HG02623 (cell line): ENCODE measurements at regions not wholly inside any gene's neighbourhood (a gene's known extent, or its start where the extent isn't known, plus 50 kb on each side); places are given as distances from the start of the nearest gene placed in this dataset.
A peak's percentile ranks its signal among the peaks of the same experiment; 100 is the strongest.

ENCODE experiments used
- ATAC-seq: cut with Tn5 transposase; IDR thresholded peaks from one replicate; pipeline ENCODE4 v1.9.1; 2021; ENCODE audit warnings: moderate library complexity; ENCODE audit not compliant: unreplicated experiment

DNA sequence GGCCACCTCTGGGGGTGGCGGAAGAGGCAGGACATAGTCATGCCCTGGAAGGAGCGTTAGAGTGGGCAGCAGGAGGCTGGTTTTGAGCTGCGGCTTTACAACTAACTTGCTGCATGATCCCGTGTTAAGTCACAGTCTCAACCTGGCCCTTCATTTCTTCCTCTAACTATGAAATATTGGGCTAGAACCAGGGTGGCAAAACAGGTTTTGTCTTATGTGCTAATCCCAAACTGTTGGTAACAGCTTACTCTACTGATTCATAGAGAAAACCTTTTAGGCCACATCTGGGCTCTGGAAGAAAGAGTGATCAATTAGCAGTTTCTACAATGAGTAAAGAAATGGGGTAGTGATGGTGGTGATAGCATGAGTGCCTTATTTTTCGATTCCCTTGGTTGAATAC lies 74.1 kb upstream of the CLINT1 start:
- ATAC-seq: no peak

DNA sequence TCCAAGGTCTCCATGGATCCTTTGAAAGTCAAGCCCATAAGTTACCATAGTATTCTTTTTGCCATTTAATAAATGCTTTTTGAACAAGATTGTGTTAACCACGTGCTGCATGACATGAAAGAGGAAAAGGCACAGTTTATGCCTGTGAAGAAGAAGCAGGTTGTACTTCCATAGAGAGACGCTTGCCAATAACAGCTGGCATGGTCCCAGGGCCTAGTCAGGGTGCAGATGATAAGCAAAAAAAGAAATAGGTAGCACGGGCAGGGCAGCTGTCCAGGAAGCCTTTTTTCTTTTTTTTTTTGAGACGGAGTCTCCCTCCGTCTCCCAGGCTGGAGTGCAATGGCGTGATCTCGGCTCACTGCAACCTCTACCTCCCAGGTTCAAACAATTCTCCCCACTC lies 71.8 kb upstream of the CLINT1 start:
- no peak for ATAC-seq

DNA sequence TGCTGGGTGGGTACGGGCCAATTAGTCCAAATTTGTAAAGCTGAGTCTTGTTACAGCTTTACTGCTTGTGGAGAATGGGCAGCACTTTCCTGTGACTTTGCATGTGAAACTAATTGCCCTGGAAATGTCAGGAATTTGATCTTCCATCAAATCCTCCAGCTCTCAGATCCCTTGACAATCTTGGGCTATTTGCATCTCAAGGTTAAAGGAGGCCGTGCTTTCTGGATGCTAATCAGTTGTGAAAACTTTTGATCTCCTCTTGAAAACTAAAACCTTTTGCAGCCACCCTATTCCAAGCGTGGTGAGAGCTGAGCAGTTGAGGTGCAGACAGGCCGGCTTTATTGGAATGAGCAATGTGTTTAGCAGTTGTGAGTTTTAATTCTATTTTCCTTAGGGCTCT lies 68.0 kb upstream of the CLINT1 start:
- no peak for ATAC-seq

DNA sequence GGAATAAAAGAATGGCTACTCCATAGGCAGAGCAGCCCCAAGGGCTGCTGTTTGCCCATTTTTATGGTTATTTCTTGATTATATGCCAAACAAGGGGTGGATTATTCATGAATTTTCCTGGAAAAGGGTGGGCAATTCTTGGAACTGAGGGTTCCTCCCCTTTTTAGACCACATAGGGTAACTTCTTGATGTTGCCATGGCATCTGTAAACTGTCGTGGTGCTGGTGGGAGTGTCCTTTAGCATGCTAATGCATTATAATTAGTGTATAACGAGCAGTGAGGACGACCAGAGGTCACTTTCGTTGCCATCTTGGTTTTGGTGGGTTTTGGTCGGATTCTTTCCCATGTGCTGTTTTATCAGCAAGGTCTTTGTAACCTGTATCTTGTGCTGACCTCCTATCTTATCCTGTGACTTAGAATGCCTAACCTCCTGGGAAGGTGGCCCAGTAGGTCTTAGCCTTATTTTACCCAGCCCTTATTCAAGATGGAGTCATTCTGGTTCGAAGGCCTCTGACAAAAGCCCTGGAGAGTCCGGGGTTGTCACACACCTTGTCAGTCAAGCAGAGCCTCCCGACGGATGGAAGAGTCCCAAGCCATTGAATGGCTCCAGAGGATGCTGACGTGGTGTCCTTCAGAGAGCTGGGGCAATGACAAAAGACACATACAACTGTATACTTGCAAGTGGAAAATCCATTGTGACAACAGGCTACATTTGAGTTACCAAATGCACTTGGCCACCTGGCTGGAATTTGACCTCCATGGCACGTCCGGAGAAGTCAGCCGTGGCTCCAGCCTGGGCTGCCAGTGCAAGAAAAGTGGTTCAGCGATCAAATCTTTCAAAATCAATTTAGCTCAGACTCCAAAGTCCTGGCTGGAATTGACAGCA lies 67.1 kb upstream of the CLINT1 start:
- no peak for ATAC-seq

DNA sequence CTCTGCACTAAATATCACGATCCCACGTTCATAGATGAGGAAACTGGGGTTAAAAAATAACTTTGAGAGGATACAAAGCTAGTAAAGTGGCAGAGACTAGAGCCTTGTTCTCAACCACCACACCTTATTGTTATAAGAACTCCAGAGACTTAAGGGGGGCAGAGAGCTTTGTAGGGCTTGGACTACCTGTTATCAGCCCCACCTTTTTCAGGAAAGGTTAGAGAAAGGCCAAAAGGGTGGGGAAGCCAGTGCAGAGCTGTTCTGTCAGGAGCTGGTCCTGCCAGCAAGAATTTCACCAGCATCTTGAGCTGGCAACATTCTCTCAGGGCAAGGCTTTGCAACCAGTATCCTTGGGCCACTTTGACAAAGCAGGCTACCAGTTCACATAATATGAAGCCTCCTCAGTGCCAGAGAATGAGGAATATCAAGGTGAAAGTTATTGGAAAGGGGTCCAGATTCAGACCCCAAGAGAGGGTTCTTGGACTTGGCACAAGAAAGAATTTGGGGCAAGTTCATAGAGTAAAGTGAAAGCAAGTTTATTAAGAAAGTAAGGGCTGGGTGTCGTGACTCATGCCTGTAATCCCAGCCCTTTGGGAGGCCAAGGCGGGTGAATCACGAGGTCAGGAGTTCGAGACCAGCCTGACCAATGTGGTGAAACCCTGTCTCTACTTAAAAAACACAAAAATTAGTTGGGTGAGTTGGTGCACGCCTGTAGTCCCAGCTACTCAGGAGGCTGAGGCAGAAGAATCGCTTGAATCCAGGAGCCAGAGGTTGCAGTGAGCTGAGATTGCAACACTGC lies 66.2 kb upstream of the CLINT1 start:
- no peak for ATAC-seq

DNA sequence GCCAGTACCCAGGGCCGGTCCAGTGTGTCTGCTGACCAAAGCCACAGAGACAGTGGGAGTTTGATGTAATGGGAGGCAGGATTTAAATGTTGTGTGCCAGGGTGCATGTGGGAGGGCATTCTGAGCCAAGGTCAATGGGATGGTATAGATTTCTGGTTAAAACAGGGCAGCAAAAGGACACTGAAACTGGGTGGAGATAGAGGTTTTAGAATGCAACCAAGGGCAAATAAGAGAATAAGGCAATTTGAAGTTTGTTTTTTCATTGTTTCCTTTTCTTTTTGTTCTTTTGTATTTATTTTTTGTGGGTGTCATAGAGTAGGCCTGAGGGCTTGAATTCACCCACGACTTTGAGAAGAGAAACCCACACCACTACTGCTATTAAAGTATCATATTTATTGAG lies 65.5 kb upstream of the CLINT1 start:
- no peak for ATAC-seq

DNA sequence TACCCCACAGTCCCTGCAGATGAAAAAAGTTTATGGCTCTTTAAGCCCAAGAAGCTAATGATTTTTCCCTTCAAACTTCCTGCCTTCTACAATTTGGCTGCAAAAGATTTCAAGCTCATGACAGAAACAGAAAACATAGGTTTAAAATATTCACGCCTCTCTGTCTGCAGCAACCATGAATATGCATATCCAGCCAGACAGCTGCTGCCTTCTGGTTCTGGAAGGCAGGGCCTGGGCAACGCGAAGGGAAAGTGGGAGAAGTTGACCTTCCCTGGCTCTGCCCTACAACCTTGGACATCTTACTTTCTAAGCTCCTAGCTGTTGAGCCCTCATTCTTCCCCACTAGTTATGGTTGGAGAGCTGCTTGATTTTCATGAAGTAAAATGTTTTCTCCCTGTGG lies 64.8 kb upstream of the CLINT1 start:
- no peak for ATAC-seq

DNA sequence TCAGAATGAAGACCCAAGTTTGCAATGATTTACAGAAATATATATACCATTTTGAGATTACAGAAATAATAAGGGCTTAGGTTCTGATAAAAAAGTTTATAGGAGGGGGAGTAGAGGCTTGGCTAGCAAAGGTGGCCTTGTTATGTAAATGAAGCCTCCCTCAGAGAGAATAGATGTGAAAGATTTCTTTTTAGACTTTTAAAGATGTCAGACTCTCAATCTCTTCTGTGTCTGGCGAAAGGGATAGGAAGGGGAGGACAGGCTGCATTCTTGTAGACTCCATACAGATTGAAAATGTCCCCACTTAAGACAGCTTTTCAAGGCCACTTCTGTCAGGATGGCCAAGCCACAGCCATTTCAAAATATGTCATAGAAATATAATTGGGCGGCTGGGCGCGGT lies 63.1 kb upstream of the CLINT1 start:
- no peak for ATAC-seq

DNA sequence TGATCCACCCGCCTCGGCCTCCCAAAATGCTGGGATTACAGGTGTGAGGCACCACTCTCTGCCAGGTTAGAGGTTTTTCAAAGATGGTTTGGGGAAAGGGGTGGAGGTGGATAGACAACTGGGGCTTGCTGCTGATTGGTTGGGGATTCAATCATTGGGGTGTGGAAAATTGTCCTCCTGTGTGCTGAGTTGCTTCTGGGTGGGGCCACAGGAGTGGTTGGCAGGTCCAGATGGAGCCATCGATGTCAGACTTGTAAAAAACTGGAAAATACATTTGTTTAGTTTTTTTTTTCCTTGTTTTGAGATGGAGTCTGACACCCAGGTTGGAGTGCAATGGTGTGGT lies 61.9 kb upstream of the CLINT1 start:
- ATAC-seq: no peak

DNA sequence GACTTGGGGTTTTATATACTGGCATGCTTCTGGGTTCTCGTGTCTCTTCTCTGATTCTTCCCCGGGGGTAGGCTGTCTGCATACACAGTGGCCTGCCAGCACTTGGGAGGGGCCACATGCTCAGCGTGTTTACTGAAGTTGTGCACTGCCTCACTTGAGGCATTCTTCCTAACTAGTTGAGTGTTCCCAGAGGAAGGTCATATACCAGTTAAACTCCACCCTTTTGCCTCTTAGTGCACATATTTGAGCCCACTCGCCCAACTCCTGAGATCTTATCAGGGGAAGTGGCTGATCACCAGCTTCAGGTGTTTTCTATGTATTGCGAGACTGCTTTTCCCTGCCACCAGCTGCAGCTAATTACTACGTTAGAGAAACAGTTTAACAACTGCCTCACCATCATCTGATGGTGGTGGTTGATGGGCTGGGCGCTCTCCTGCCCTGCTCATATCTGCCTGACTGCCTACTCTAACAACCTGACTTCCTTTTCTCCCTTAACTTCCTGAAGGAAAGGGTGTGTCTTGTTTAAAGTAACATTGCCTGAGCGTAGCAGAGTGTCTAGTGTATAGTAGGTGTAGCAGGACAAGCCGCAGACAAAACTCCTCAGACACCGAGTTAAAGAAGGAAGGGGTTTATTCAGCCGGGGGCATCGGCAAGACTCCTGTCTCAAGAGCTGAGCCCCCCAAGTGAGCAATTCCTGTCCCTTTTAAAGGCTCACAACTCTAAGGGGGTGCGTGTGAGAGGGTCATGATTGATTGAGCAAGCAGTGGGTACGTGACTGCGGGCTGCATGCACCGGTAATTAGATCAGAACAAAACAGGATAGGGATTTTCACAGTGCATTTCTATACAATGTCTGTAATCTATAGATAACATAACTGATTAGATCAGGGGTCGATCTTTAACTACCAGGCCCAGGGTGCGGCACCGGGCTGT lies 60.1 kb upstream of the CLINT1 start:
- ATAC-seq: no peak

DNA sequence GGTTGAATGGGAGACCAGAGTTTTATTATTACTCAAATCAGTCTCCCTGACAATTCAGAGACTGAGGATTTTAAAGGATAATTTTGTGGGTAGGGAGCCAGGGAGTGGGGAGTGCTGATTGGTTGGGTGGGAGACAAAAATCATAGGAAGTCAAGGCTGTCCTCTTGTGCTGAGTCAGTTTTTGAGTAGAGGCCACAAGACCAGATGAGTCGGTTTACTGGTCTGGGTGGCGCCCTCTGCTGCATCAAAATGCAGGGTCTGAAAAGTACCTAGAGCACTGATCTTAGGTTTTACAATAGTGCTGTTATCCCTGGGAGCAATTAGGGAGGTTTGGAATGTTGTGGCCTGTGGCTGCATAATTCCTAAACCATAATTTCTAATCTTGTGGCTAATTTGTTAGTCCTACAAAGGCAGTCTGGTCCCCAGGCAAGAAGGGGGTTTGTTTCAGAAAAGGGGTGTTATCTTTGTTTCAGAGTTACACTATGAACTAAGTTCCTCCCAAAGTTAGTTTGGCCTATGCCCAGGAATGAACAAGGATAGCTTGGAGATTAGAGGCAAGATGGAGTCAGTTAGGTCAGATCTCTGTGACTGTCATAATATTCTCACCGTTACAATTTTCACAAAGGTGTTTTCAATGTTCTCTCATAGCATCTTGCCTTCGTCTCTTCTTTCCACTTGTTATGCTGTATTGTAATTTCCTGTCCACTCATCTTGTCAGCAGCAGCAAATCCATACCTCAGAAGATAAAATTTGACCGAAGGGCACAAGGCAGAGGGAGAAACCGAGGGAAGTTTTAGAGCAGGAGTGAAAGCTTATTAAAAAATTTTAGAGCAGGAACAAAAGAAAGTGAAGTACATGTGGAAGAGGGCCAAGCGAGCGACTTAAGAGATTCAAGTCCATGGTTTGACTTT lies 59.2 kb upstream of the CLINT1 start:
- peak; percentile 61 for ATAC-seq

DNA sequence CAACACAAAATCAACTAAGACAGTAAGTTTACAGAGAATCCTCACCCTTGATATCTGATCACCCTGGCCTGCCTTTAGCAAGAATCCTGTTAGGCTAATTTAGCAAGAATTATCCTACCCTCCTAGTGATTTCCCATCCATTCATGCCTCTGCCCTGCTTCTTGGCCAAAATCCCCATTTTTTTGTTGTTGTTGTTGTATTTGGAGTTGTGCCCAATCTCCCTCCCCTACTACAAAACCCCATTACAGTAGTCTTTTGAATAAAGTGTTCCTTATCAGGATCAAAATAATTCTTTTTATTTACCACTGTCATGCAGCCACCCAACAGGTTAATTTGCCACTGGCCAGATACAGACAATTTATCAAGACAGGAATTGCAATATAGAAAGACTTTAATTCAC lies 58.5 kb upstream of the CLINT1 start:
- ATAC-seq: no peak

DNA sequence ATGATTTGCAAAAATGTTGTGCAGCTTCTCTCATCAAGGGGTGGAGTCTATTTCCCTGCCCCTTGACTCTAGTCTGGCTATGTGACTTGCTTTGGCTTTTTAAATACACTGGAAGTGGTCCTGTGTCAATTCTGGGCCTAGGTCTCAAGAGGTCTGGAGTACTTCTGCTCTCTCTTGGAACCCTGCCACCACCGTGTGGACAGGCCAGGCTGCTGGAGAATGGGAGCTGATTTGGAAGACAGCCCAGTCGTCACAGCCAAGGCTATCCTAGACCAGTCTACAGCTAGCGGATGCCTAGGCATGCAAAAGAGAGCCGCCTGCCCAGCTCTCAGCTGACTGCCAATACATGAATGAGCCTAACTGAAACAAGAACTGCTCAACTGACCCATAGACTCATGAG lies 56.7 kb upstream of the CLINT1 start:
- ATAC-seq: no peak

DNA sequence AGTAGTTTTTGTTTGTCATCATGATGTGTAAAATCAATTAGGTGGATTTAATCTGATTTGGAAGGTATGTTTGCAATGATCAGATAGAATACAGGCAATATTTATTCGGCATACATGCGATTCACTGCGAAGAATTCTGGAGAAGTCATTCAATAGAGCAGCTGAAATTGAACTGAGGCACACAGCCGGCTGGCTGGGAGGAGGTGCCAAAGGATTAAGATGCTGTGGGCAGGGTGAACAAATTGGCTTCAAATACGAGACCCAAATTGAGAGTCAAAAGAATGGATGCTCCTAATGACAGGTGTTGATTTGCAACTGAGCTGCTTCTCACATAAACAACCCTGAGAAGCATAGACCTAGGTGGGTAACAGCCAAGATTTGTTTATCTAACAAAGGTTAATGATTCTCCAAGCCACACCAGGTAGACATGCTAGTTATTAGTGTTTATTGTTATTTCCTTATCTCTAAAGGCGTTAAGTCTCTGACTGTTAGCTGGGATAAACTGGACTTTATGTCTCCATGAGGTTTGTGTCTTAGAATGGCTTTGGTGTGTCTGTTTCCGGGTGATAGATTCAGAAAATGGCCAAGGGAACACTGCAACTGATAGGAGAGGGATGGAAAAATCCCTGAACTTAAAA lies 55.3 kb upstream of the CLINT1 start:
- no peak for ATAC-seq

DNA sequence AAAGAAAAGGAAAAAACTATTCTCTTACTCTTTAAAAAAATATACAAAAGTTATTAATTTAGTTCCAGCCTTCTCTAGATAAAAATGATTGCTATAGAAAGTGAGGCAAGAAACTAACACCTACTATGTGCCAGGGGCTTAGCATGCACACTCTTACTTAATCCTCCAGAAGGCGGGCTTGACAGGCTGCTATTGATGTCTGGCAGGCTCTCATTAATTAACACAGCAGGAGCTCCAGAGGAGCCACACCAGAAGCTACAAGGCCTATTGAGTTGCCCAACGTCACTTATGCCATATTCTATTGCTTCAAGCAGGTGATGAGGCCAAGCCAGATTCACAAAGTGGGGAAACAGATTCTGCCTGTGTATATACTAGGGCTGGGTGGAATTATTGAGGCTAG lies 54.6 kb upstream of the CLINT1 start:
- no peak for ATAC-seq

DNA sequence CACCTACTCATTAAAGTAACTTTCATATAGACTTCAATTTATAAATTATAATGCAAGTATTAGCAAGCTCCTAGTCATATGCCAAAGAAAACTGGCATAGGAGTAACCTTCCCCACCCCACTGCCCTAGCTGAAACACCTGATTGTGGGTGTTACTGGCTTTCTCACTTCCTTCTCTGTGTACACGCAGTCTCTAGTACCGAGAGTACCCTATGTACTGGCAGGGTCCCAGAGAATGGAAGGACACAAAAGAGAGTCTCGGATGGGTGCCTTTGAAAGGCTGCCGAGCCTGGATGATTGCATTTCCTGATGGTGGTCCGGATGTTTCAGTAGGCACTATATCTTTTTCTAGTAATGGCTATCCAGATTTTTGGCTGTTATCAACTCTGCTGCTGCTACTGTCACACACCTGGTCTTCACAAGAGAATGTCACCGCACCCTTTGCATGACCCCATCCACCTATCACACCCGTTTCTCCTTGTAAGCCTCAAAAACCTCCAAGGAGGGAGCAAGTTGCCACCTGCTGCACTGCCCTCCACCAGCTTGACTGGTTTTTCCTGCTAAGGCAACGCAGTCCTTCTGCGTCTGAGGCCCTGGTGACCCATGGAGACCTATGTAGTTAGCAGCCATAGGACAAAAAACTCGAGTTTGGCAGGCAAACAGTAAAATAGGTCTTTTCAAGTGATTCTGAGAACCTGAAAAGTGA lies 53.8 kb upstream of the CLINT1 start:
- peak; percentile 89 for ATAC-seq

DNA sequence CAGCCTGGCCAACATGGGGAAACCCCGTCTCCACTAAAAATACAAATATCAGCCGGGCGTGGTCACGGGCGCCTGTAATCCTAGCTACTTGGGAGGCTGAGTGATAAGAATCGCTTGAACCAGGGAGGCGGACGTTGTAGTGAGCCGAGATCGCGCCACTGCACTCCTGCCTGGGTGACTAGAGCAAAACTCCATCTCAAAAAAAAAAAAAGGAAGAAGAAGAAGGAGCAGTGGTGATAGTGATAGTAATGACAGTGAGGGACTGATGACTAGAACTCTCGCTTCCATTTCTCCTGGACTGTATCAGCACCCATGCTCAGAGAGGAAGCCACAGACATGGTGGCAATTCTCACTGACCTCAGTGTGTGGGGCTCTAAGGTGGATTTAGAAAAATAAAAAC lies 52.6 kb upstream of the CLINT1 start:
- no peak for ATAC-seq
